ENCODE measurements at regions not wholly inside any gene's neighbourhood (a gene's known extent, or its start where the extent isn't known, plus 50 kb on each side); places are given as distances from the start of the nearest gene placed in this dataset.
"Not testable (repeated sequence)": the region's sequence is repeated elsewhere in the genome, so short reads cannot be mapped to it uniquely, and the experiment has no call there.

GRCh38 chrX:121283921-121284320 is 236.5 kb downstream of the GLUD2 start:
- DNase-seq (ENCODE audit: low read depth in 4 of 4, low spot score in 3 of 4), result no peak

- DNase-seq (ENCODE audit: low read depth in 4 of 4, low spot score in 3 of 4), result no peak
Observed at GRCh38 chrX:121298499-121298898, 251.1 kb downstream of the GLUD2 start.

GRCh38 chrX:121301356-121301755 is 253.9 kb downstream of the GLUD2 start:
- no peak for DNase-seq (ENCODE audit: low read depth in 4 of 4, low spot score in 3 of 4)

- DNase-seq (ENCODE audit: low read depth in 4 of 4, low spot score in 3 of 4), result no peak
Observed at GRCh38 chrX:121301822-121302221, 254.4 kb downstream of the GLUD2 start.

- DNase-seq (ENCODE audit: low read depth in 4 of 4, low spot score in 3 of 4), result no peak
Observed at GRCh38 chrX:121307449-121307848, 260.0 kb downstream of the GLUD2 start.

- peak in 3 of 4 donors; percentile 0 to 11 (median 8) for DNase-seq (ENCODE audit: low read depth in 4 of 4, low spot score in 3 of 4)
Observed at GRCh38 chrX:121308276-121308805, 260.9 kb downstream of the GLUD2 start.

GRCh38 chrX:121310820-121311219 is 263.4 kb downstream of the GLUD2 start:
- no peak for DNase-seq (ENCODE audit: low read depth in 4 of 4, low spot score in 3 of 4)

- DNase-seq (ENCODE audit: low read depth in 4 of 4, low spot score in 3 of 4), result no peak
Observed at GRCh38 chrX:121320441-121320840, 273.0 kb downstream of the GLUD2 start.

GRCh38 chrX:121322159-121322558 is 274.7 kb downstream of the GLUD2 start:
- DNase-seq (ENCODE audit: low read depth in 4 of 4, low spot score in 3 of 4), result no peak

- DNase-seq (ENCODE audit: low read depth in 4 of 4, low spot score in 3 of 4), result no peak
Observed at GRCh38 chrX:121323337-121323736, 275.9 kb downstream of the GLUD2 start.

- DNase-seq (ENCODE audit: low read depth in 4 of 4, low spot score in 3 of 4), result no peak
Observed at GRCh38 chrX:121333942-121334341, 286.5 kb downstream of the GLUD2 start.

- DNase-seq (ENCODE audit: low read depth in 4 of 4, low spot score in 3 of 4), result no peak
Observed at GRCh38 chrX:121336831-121337421, 289.5 kb downstream of the GLUD2 start.

GRCh38 chrX:121337816-121338215 is 290.4 kb downstream of the GLUD2 start:
- no peak for DNase-seq (ENCODE audit: low read depth in 4 of 4, low spot score in 3 of 4)

GRCh38 chrX:121349263-121349662 is 301.9 kb downstream of the GLUD2 start:
- no peak for DNase-seq (ENCODE audit: low read depth in 4 of 4, low spot score in 3 of 4)

GRCh38 chrX:121356139-121356849 is 308.9 kb downstream of the GLUD2 start:
- no peak for DNase-seq (ENCODE audit: low read depth in 4 of 4, low spot score in 3 of 4)

- no peak for DNase-seq (ENCODE audit: low read depth in 4 of 4, low spot score in 3 of 4)
Observed at GRCh38 chrX:121356850-121357171, 309.4 kb downstream of the GLUD2 start.

GRCh38 chrX:121360280-121360679 is 312.9 kb downstream of the GLUD2 start:
- no peak for DNase-seq (ENCODE audit: low read depth in 4 of 4, low spot score in 3 of 4)

GRCh38 chrX:121365572-121366161 is 318.3 kb downstream of the GLUD2 start:
- DNase-seq (ENCODE audit: low read depth in 4 of 4, low spot score in 3 of 4), result no peak

- no peak for DNase-seq (ENCODE audit: low read depth in 4 of 4, low spot score in 3 of 4)
Observed at GRCh38 chrX:121374471-121374870, 327.1 kb downstream of the GLUD2 start.

- DNase-seq (ENCODE audit: low read depth in 4 of 4, low spot score in 3 of 4), result not testable (repeated sequence)
Observed at GRCh38 chrX:121381915-121382314, 334.5 kb downstream of the GLUD2 start.

- DNase-seq (ENCODE audit: low read depth in 4 of 4, low spot score in 3 of 4), result no peak
Observed at GRCh38 chrX:121389976-121390714, 342.7 kb downstream of the GLUD2 start.

Data from right renal pelvis (tissue), 4 donors.